ENCODE measurements at regions not wholly inside any gene's neighbourhood (a gene's known extent, or its start where the extent isn't known, plus 50 kb on each side); places are given as distances from the start of the nearest gene placed in this dataset.
"Not testable (repeated sequence)": the region's sequence is repeated elsewhere in the genome, so short reads cannot be mapped to it uniquely, and the experiment has no call there.

DNA sequence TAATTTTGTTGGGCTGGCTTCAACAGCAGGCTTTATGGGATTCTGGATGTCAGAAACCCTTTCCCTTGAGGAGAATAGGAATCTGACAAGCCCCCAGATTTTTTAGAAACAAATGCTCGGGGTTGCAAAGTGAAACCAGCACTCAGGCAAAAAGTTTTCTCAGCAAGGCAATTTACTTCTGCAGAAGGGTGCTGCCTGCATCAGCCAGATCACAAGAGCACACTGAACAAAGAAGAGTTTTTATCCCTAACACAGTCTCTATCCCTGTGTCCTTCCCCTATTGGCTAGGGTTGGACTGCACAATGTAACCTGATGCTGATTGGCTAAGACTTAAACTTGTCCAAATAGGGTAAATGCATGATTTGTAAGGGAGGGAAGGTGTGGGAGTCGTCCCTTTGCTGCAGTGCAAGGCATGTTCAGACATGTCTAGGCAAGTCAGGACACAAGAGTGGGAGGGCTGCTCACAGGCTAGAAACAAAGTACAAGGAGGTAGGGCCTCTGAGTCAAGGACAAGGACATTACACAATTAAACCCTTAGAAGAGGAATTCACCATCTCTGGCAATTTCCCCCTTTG lies 175.8 kb downstream of the CCNG2 start:
- no peaks in the 10 kb centered on the region for H3K27me3 Mint-ChIP-seq (ENCODE audit: low read depth)

GRCh38 chr4:77336411-77337142 lies 179.6 kb downstream of the CCNG2 start:
- Mint-ChIP-seq H3K4me3 (no peak overlapping the region), H3K4me1 (ENCODE audit: low read depth) (no peaks in the 10 kb centered on the region), H3K27ac (no peak overlapping the region), H3K27me3 (ENCODE audit: low read depth) (no peaks in the 10 kb centered on the region), H3K36me3 (ENCODE audit: low read depth) (no peaks in the 10 kb centered on the region), H3K9me3 (peaks cover 32% of the 10 kb centered on the region)
- DNase-seq (ENCODE audit: low spot score): no peak

More for the DNA sequence above, 175.8 kb downstream of the CCNG2 start:
- peaks cover 38% of the 10 kb centered on the region for H3K9me3 Mint-ChIP-seq
- no peaks in the 10 kb centered on the region for H3K4me1 Mint-ChIP-seq (ENCODE audit: low read depth)
- H3K27ac Mint-ChIP-seq: no peak overlapping the region
- DNase-seq (ENCODE audit: low spot score): no peak
- H3K36me3 Mint-ChIP-seq (ENCODE audit: low read depth): no peaks in the 10 kb centered on the region
- H3K4me3 Mint-ChIP-seq: no peak overlapping the region

GRCh38 chr4:77342170-77342810 lies 185.3 kb downstream of the CCNG2 start:
- H3K4me1 Mint-ChIP-seq (ENCODE audit: low read depth): no peaks in the 10 kb centered on the region
- DNase-seq (ENCODE audit: low spot score): no peak
- no peak overlapping the region for H3K4me3 Mint-ChIP-seq
- peaks cover 4% of the 10 kb centered on the region for H3K27me3 Mint-ChIP-seq (ENCODE audit: low read depth)
- H3K36me3 Mint-ChIP-seq (ENCODE audit: low read depth): no peaks in the 10 kb centered on the region
- H3K27ac Mint-ChIP-seq: no peak overlapping the region
- H3K9me3 Mint-ChIP-seq: peaks cover 20% of the 10 kb centered on the region

DNA sequence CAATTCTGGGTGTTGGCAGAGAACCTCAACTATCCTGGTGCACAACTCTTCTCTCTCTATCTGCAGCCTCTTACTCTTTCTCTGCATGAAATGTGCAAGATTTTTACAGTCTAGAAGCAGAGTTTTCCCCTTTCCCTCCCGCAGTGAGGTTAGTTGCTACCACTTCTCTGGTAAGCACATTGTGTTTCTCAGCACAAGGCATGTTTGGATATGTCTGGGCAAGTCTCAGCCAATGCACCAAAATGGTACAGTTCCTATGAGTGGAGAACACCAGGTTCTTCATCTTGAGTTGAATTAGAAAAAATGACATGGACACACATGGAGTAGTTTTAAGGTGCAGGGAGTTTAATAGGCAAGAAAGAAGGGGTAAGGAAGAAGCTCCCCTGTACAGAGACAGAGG lies 187.0 kb downstream of the CCNG2 start:
- Mint-ChIP-seq H3K27ac (no peak overlapping the region), H3K4me3 (no peak overlapping the region), H3K27me3 (ENCODE audit: low read depth) (peaks cover 4% of the 10 kb centered on the region), H3K9me3 (peaks cover 20% of the 10 kb centered on the region), H3K4me1 (ENCODE audit: low read depth) (no peaks in the 10 kb centered on the region), H3K36me3 (ENCODE audit: low read depth) (no peaks in the 10 kb centered on the region)
- DNase-seq (ENCODE audit: low spot score): no peak

- H3K4me1 Mint-ChIP-seq (ENCODE audit: low read depth): no peaks in the 10 kb centered on the region
Observed at GRCh38 chr4:77344784-77345183, 187.8 kb downstream of the CCNG2 start.

DNA sequence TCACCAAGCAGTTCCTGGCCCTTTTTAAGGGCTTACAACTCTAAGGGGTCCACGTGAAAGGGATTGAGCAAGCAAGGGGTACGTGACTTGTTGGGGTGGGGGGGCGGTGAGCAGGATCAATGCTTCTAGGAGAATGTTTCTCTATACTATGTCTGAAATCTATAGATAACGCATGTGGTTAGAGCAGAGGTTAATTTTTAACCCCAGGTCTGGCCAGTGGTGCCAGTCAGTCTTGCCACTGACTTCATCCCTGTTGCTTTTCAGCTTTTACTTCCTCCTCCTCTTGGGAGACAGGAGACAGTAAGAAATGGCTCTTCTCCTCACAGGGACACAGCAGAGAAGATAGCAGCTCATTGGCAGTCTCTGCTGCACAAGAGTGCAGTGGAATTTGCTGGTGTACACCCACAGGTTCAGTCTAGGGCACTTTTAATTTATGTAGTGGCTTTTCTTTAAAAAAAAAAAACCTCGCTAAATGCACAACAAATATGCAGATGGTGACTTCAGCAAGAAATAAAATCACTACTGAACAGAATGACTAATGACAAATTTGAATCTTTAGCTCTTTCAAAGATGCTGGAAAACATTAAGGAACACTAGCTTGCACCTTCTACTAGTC lies 190.5 kb downstream of the CCNG2 start:
- Mint-ChIP-seq H3K36me3 (ENCODE audit: low read depth) (no peaks in the 10 kb centered on the region), H3K27ac (no peak overlapping the region), H3K9me3 (peaks cover 5% of the 10 kb centered on the region), H3K4me3 (no peak overlapping the region), H3K27me3 (ENCODE audit: low read depth) (peaks cover 7% of the 10 kb centered on the region), H3K4me1 (ENCODE audit: low read depth) (no peaks in the 10 kb centered on the region)
- no peak for DNase-seq (ENCODE audit: low spot score)

More at GRCh38 chr4:77344784-77345183, 187.8 kb downstream of the CCNG2 start:
- Mint-ChIP-seq H3K9me3 (peaks cover 20% of the 10 kb centered on the region), H3K36me3 (ENCODE audit: low read depth) (no peaks in the 10 kb centered on the region), H3K4me3 (no peak overlapping the region), H3K27me3 (ENCODE audit: low read depth) (peaks cover 4% of the 10 kb centered on the region), H3K27ac (no peak overlapping the region)
- DNase-seq (ENCODE audit: low spot score): no peak

- H3K4me1 Mint-ChIP-seq (ENCODE audit: low read depth): no peaks in the 10 kb centered on the region
- no peak overlapping the region for H3K27ac Mint-ChIP-seq
- DNase-seq (ENCODE audit: low spot score): no peak
- H3K36me3 Mint-ChIP-seq (ENCODE audit: low read depth): no peaks in the 10 kb centered on the region
- H3K9me3 Mint-ChIP-seq: no peaks in the 10 kb centered on the region
- no peak overlapping the region for H3K4me3 Mint-ChIP-seq
- H3K27me3 Mint-ChIP-seq (ENCODE audit: low read depth): peaks cover 7% of the 10 kb centered on the region
Observed at GRCh38 chr4:77348815-77349214, 191.8 kb downstream of the CCNG2 start.

- H3K4me1 Mint-ChIP-seq (ENCODE audit: low read depth): no peaks in the 10 kb centered on the region
- H3K4me3 Mint-ChIP-seq: no peak overlapping the region
- no peaks in the 10 kb centered on the region for H3K9me3 Mint-ChIP-seq
- DNase-seq (ENCODE audit: low spot score): no peak
- H3K27me3 Mint-ChIP-seq (ENCODE audit: low read depth): peaks cover 7% of the 10 kb centered on the region
- H3K36me3 Mint-ChIP-seq (ENCODE audit: low read depth): no peaks in the 10 kb centered on the region
- no peak overlapping the region for H3K27ac Mint-ChIP-seq
Observed at GRCh38 chr4:77349364-77349763, 192.4 kb downstream of the CCNG2 start.

DNA sequence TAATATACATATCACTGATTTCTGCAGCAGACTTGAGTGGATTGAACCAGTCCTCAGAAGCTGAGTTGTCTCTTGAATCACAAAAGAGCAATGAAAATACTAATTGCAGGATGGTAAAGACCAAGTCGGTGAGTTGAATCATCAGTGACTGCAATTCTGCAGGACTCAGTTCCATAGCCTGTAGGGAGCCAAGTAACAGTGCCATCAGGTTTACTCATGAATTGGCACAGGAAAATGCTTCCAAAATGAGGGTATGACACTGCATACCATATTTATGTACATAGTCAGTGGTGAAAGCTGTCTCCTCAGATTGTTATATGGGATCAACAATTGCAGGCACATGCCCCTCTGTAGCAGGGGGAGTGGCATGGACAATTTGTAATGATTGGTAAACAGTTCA lies 192.8 kb downstream of the CCNG2 start:
- H3K9me3 Mint-ChIP-seq: no peaks in the 10 kb centered on the region
- peaks cover 7% of the 10 kb centered on the region for H3K27me3 Mint-ChIP-seq (ENCODE audit: low read depth)
- no peak for DNase-seq (ENCODE audit: low spot score)
- no peaks in the 10 kb centered on the region for H3K4me1 Mint-ChIP-seq (ENCODE audit: low read depth)
- H3K36me3 Mint-ChIP-seq (ENCODE audit: low read depth): no peaks in the 10 kb centered on the region
- no peak overlapping the region for H3K27ac Mint-ChIP-seq
- H3K4me3 Mint-ChIP-seq: no peak overlapping the region

GRCh38 chr4:77352192-77352591 lies 195.2 kb downstream of the CCNG2 start:
- DNase-seq (ENCODE audit: low spot score): no peak
- Mint-ChIP-seq H3K36me3 (ENCODE audit: low read depth) (no peaks in the 10 kb centered on the region), H3K27me3 (ENCODE audit: low read depth) (peaks cover 3% of the 10 kb centered on the region), H3K9me3 (no peaks in the 10 kb centered on the region), H3K4me3 (no peak overlapping the region), H3K27ac (no peak overlapping the region), H3K4me1 (ENCODE audit: low read depth) (no peaks in the 10 kb centered on the region)

DNA sequence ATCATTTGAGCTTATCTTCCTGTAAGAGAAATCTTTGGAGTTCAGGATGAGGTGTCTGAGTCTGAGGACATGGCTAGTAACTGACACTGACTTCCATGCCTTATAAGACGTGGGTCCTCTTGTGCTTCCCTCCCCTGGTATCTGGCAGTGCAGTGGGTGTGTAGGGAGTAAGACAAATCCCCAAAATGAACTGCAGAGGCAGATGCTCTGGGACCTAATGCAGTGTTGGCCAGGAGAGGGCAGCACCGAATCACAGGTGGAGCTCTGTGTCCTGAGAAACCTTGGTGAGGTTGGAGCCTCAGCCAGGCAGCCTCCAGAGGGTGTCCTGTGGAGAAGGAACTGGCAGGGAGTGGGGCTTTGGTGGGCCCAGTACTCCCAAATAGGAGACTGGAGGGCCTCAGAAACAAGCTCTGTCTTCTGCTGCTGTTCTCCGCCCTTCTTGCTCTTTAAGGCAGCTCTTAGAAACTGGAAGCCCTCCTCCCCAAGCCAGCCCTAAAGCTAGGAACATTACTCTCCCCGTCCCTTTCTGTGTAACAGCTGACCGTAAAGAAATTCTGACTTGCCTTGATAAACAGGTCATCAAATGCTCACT lies 196.8 kb downstream of the CCNG2 start:
- H3K4me1 Mint-ChIP-seq (ENCODE audit: low read depth); DNase-seq (ENCODE audit: low spot score); H3K9me3 Mint-ChIP-seq; H3K36me3 Mint-ChIP-seq (ENCODE audit: low read depth); H3K27me3 Mint-ChIP-seq (ENCODE audit: low read depth); H3K27ac Mint-ChIP-seq; H3K4me3 Mint-ChIP-seq: not testable (repeated sequence)

DNA sequence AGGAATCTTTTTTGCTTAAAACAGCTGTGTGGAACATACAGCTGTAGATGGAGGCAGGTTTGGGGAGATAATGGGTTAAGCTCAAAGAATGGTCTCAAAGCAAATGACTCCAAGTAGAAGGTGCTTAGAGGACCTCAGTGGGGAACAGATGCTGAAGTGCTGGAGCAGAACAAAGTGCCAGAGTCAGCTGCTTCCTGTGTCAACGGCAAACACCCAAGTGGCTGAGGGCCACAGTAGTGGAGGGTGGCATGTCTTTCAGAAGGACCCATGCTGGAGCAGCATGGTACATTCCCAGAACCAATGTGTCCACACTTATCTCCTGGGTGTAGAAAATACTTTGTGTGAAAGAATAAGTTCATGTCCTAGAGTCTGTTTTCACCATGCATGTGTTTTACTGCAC lies 197.5 kb downstream of the CCNG2 start:
- H3K27me3 Mint-ChIP-seq (ENCODE audit: low read depth): peaks cover 3% of the 10 kb centered on the region
- DNase-seq (ENCODE audit: low spot score): no peak

GRCh38 chr4:77355731-77356130 lies 198.7 kb downstream of the CCNG2 start:
- H3K27ac Mint-ChIP-seq: no peak overlapping the region
- no peaks in the 10 kb centered on the region for H3K9me3 Mint-ChIP-seq
- no peak overlapping the region for H3K4me3 Mint-ChIP-seq
- no peaks in the 10 kb centered on the region for H3K4me1 Mint-ChIP-seq (ENCODE audit: low read depth)
- DNase-seq (ENCODE audit: low spot score): no peak
- H3K27me3 Mint-ChIP-seq (ENCODE audit: low read depth): no peaks in the 10 kb centered on the region
- no peaks in the 10 kb centered on the region for H3K36me3 Mint-ChIP-seq (ENCODE audit: low read depth)

More for the DNA sequence above, 197.5 kb downstream of the CCNG2 start:
- H3K4me1 Mint-ChIP-seq (ENCODE audit: low read depth): no peaks in the 10 kb centered on the region
- no peak overlapping the region for H3K27ac Mint-ChIP-seq
- no peaks in the 10 kb centered on the region for H3K36me3 Mint-ChIP-seq (ENCODE audit: low read depth)
- H3K9me3 Mint-ChIP-seq: no peaks in the 10 kb centered on the region
- H3K4me3 Mint-ChIP-seq: no peak overlapping the region
